Stimulated activated CD4-positive, alpha-beta T cell treated with anti-CD3 and anti-CD28 coated beads, Interleukin-15, amount 100 ng/mL, for 1 hour (primary cell): ENCODE measurements at regions not wholly inside any gene's neighbourhood (a gene's known extent, or its start where the extent isn't known, plus 50 kb on each side); places are given as distances from the start of the nearest gene placed in this dataset.

ENCODE experiments used
- DNase-seq, 2 donors: peaks; one replicate each; pipeline ENCODE4 v3.0.0-alpha.2; 2020; ENCODE audit warnings: low read depth in 1 of 2, low spot score in 1 of 2

GRCh38 chr3:182735672-182736071, 57.6 kb upstream of the ATP11B start:
- DNase-seq: no peak

GRCh38 chr3:182737825-182738224, 55.5 kb upstream of the ATP11B start:
- DNase-seq: no peak

GRCh38 chr3:182738583-182739411, 54.5 kb upstream of the ATP11B start:
- DNase-seq: no peak

GRCh38 chr3:182739619-182740018, 53.7 kb upstream of the ATP11B start:
- no peak for DNase-seq

- DNase-seq: no peak
Measured at GRCh38 chr3:182740710-182741109, 52.6 kb upstream of the ATP11B start.

DNA sequence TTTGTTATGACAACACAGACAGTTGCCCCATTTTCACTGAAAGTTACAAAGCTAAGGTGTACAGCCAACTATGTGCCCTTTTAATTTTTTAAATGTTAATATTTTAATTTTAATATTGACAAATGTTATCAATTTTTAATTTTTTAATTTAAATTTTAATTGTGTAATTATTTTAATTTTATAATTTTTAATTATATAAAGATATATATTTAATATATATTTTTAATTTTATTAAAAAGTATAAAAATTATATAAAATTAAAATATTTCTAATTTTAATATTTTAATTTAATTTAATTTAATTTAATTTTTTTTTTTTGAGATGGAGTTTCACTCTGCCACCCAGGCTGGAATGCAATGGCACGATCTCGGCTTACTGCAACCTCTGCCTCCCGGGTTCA, 52.1 kb upstream of the ATP11B start:
- no peak for DNase-seq
